Choroid plexus epithelial cell (primary cell): ENCODE measurements at regions not wholly inside any gene's neighbourhood (a gene's known extent, or its start where the extent isn't known, plus 50 kb on each side); places are given as distances from the start of the nearest gene placed in this dataset.

Experiments
- DNase-seq: peaks from one replicate; pipeline ENCODE4 v3.0.0-alpha.2; 2010; ENCODE audit warnings: low read depth
- H3K4me3 ChIP-seq: 2 replicates; pipeline ENCODE4 v1.5.1; 2011; ENCODE audit warnings: low read depth, mild to moderate bottlenecking, control low read depth, low read length, moderate library complexity
- CTCF ChIP-seq: conservative IDR thresholded peaks from 2 replicates; pipeline ENCODE4 v1.5.1; 2011; ENCODE audit warnings: low read depth, mild to moderate bottlenecking, control low read depth, inconsistent platforms, low read length, moderate library complexity

GRCh38 chr2:63665846-63666475 is 77.2 kb downstream of the MDH1 start:
- no peak for TF ChIP-seq CTCF
- H3K4me3 ChIP-seq = no peak overlapping the region
- peak; percentile 86 for DNase-seq

- TF ChIP-seq CTCF = no peak
- DNase-seq = peak; percentile 2
- no peak overlapping the region for H3K4me3 ChIP-seq
Measured at GRCh38 chr2:63667132-63667700, 78.5 kb downstream of the MDH1 start.

- no peak overlapping the region for H3K4me3 ChIP-seq
- TF ChIP-seq CTCF = no peak
- DNase-seq = no peak
Measured at GRCh38 chr2:63668000-63668399, 79.2 kb downstream of the MDH1 start.

GRCh38 chr2:63668466-63668865 is 79.7 kb downstream of the MDH1 start:
- no peak overlapping the region for H3K4me3 ChIP-seq
- TF ChIP-seq CTCF = no peak
- no peak for DNase-seq

- TF ChIP-seq CTCF = no peak
- no peak overlapping the region for H3K4me3 ChIP-seq
- DNase-seq = peak; percentile 53
Measured at GRCh38 chr2:63669596-63669995, 80.8 kb downstream of the MDH1 start.

GRCh38 chr2:63673865-63674533 is 85.2 kb downstream of the MDH1 start:
- DNase-seq = no peak
- H3K4me3 ChIP-seq = no peak overlapping the region
- no peak for TF ChIP-seq CTCF
